GM18861 (cell line): ENCODE measurements at regions not wholly inside any gene's neighbourhood (a gene's known extent, or its start where the extent isn't known, plus 50 kb on each side); places are given as distances from the start of the nearest gene placed in this dataset.

Experiments used
- ATAC-seq: cut with Tn5 transposase; IDR thresholded peaks from one replicate; pipeline ENCODE4 v1.9.1; 2021; ENCODE audit not compliant: unreplicated experiment

- no peak for ATAC-seq
Measured at GRCh38 chr11:122062763-122063162, 53.3 kb downstream of the BLID start.

DNA sequence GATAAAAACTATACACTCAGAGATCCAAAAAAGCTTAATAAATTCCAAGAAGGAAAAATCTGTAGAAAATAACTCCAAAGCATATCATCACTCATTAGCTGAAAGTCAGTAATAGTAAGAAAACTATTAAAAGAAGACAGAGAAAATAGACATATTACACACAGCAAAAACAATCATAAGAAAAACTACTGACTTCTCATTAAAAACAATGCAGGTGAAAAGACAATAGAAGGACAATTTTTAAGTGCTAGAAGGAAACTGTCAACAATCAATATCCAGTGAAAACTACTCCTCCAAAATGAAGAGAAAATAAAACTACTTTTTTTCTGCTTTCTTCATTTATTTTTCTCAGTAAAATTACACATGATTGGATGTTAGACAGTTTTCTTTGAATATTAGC lies 56.5 kb downstream of the BLID start:
- no peak for ATAC-seq

GRCh38 chr11:122050021-122050690 lies 65.9 kb downstream of the BLID start:
- ATAC-seq: no peak

- no peak for ATAC-seq
Measured at GRCh38 chr11:122048401-122048800, 67.6 kb downstream of the BLID start.

GRCh38 chr11:122046846-122047245 lies 69.2 kb downstream of the BLID start:
- ATAC-seq: no peak

DNA sequence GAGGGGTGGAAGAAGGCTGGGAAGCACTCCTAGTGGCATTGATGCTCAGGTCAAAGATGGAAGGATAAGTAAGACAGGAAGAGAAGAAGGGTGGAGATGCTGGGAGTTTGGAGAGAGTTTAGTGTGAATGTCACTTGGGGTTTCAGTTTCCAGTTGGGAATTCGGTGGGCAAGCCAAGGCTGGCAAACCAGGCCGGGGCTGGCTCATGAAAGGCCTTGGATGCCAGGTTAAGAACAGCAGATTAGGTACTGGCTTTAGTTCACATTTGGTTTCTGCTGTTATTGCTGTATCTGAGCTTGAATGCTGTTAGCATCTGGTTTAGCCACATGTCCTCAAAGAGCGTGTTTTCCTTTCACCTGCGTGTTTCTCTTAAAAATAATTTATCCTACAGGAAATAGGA lies 69.6 kb downstream of the BLID start:
- ATAC-seq: no peak

- no peak for ATAC-seq
Measured at GRCh38 chr11:122045181-122045586, 70.8 kb downstream of the BLID start.

- ATAC-seq: no peak
Measured at GRCh38 chr11:122044086-122044485, 71.9 kb downstream of the BLID start.

DNA sequence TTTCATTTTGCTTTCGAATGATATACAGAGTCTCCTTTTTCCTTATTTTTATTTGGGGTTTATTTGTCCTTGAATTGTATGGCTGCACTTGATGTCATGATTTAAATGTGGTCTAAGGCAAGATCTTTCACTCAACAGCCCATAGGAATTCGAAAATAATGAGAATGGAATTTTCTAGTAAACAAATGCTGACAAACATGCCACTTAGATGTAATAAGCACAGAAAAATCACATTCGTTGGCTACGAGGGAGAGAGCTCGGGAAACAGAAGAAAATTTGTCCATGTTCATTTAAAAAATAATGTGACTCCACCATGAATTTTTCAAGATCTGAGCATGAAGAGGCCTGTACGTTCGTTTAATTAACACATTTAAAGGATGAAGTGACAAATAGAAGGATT lies 73.0 kb downstream of the BLID start:
- ATAC-seq: no peak

- no peak for ATAC-seq
Measured at GRCh38 chr11:122040464-122040863, 75.6 kb downstream of the BLID start.

- no peak for ATAC-seq
Measured at GRCh38 chr11:122038543-122038942, 77.5 kb downstream of the BLID start.

DNA sequence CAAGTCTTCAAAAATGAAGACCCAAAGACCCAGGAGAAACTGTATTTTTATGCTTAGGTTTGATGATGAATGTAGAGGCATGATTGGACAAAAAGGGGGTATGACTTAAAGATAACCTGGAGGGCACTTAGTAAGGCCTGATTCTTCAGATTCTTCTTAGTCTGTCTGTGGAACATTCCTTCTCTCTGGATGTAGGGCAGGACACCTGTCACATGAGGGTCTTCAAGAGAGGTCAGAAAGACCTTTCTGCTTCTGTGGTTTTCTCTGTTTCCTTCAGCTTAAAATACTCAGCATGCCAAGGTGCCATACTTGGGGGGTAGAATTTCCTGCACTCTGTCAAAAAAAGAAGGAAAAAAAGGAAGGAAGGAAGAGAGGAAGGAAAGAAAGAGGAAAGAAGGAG lies 78.1 kb downstream of the BLID start:
- ATAC-seq: no peak

DNA sequence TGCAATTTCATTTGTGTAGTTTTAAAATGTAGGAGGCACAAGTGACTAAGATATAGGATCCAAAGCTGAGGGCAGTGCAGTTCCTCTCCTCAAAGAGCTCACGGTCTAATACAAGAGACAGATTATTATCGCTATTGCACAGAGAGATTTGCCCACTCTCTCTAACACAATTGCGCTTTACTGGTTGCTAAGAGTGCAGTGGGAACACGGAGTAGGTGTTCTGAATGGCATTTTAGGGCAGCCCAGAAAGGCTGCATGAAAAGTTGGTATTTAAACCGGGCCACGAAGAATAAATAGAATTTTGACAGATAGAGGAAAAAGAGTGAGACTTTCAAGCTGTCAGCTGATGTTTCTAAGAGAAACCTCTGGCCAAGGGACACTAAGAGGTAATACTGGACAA lies 79.5 kb downstream of the BLID start:
- ATAC-seq: no peak

DNA sequence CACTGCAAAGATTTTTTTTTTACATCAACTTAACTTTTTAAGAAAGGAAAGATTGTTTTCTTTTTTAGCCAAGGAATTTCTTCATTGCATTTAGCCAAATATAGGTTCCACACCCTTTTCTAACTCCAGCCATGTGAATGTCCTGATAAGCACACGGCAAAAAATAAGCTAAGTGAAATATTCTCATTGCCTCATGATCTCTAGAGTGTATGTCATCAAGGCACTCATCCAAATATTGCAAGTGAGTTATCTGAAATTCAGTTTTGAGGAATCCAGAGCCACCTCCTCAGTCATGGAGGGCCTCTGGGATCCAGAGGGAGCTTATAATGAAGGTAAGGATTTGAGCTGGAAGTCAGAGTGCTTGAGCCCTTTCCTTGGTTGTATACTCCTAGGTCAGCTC lies 80.0 kb downstream of the BLID start:
- ATAC-seq: no peak

- ATAC-seq: no peak
Measured at GRCh38 chr11:122033631-122034030, 82.4 kb downstream of the BLID start.

DNA sequence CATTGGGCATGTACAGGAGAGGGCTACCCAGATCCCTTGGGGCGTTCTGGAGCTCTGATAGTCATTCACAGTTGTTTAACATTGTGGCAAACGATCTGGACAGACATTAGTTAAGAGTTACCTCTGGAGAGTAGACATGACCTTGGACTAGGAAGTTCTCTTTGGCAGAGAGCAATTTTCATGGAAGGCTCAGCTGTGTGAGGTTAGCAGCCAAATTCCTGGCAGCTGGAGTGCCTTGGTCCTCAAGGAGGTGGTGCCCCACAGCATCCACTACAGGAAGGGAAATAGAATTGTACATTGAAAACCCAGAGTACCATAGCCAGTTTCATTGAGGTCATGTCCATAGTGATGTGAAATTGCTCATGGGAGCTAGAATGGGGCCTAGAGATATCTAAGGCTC lies 82.8 kb downstream of the BLID start:
- no peak for ATAC-seq

DNA sequence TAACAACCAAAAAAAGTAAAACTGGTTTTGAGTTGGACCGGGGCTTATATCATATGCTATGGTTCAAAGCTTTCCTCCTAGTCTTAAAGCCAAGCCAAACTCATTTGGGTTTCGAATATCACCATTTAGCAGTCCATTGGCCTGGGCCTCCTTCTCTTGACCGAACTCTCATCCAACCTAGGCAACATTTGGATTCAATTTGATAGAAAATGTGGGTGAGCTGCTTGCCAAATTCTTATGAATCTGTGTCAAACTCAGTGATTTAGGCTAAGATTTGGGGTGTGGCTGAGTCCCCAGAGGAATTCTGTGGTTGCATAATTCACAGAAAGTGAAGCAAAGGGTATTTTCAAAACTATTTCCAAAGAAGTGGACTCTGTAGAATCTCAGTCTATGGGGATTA lies 83.7 kb downstream of the BLID start:
- no peak for ATAC-seq

DNA sequence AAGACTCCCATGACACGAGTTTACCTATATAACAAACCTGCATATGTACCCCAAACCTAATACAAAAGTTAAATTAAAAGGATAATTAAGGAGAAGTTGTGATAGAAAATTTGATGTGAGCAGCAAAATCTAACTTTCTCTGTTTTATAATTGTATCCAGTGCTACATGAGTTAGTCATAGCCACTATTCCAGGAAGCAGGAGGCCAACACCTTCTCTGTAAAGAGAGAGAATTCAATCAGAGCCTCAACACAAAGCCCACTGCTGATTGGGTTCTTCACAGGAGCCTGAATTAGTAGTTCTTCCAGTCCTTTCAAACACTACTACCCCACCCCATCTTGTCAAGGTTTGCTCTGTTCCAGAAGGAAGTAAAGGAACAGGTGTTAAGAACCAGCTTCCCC lies 84.2 kb downstream of the BLID start:
- no peak for ATAC-seq

DNA sequence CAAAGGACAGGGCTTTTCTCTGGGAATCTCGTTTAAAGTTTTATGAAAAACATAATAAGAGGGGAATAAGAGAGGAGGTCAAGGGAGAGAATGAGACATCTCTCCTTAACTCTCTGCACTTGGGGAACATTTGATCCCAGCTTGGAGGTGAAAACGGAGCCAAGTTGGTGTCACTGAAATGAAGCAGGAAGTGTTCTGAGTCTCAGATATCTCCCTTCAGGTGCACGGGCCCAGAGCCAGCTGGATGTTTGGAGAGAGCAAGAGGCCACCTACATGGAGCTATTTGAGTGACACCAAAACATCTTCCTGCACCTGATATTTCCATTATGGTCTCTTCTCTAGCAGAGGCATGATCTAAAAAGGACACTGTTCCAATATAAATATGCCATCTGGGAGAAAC lies 85.7 kb downstream of the BLID start:
- ATAC-seq: no peak

GRCh38 chr11:122028545-122028944 lies 87.5 kb downstream of the BLID start:
- no peak for ATAC-seq

GRCh38 chr11:122028036-122028435 lies 88.0 kb downstream of the BLID start:
- ATAC-seq: no peak

DNA sequence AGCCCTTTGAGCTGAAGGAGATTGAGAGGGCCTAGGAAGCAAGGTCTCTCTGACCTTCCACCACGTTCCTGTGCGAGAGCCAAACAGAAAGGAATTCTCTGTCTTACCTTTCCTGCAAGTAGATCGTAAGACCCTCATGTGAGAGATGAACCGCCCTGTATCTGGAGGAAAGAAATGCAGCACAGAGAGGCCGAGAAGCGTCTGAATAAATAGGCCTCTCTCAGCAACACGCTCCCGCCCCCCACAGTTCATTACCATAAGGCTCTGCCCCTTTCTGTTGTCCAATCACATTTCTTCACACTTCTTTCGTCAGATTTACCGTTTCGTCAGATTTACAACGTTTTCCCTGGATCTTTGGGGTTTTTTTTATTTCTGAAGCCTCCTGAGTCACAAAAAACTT lies 90.3 kb downstream of the BLID start:
- no peak for ATAC-seq

DNA sequence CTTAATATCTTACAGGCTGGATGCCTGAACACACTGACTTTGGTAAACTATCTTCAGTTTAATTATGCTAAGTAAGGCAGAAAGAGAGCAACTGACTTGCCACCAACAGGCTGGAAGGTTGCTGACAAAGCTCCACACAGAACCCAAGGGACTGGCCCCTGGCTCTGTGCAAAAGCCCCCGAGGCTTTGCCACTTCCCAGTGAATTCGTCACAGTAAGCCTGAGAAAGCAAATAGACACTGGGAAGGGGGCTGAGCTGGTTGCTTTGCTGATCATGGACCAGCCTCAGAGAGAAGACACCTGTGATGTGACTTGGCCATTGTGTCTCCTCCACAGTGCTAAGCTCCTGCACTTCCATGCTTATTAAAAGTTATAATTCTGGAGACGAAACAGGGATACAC lies 91.7 kb downstream of the BLID start:
- no peak for ATAC-seq
